Omental fat pad (tissue), 3 donors: ENCODE measurements at regions not wholly inside any gene's neighbourhood (a gene's known extent, or its start where the extent isn't known, plus 50 kb on each side); places are given as distances from the start of the nearest gene placed in this dataset.
"Not testable (repeated sequence)": the region's sequence is repeated elsewhere in the genome, so short reads cannot be mapped to it uniquely, and the experiment has no call there.

ENCODE experiments used
- ATAC-seq: fragments of 150-250 bp; one replicate; pipeline ENCODE4 v1.9.1; 2016; ENCODE audit warnings: mild to moderate bottlenecking, moderate library complexity; ENCODE audit not compliant: low FRiP score
- DNase-seq: peaks from one replicate; pipeline ENCODE4 v3.0.0-alpha.2; 2019; ENCODE audit warnings: low spot score
- TF ChIP-seq, protein P1 (sequence below), 3 donors: fragments of 450-650 bp; IDR thresholded peaks; one replicate each; pipeline ENCODE4 v1.5.1; 2016 to 2017; ENCODE audit warnings: antibody characterized with exemption in 3 of 3, mild to moderate bottlenecking in 3 of 3, moderate library complexity in 2 of 3

DNA sequence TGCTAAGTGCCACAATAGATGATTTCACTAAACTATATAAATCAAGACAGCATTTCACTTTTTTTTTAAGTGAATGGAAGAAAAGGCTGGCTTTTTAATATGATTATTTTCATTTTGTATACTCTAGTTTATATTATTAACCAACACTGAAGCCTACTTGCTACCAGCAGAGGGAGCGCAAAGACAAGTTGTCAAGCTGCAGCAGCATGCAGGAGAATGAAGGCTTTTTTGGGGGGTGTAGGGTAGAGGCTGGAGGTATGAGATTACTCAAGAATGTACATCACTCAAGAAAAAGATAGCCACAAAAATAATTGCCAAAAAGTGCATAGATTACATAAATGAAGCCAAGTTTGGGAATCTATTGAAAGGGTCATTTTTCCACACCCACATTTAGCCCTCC, 519.5 kb downstream of the FGF13 start:
- TF ChIP-seq, protein P1, sequence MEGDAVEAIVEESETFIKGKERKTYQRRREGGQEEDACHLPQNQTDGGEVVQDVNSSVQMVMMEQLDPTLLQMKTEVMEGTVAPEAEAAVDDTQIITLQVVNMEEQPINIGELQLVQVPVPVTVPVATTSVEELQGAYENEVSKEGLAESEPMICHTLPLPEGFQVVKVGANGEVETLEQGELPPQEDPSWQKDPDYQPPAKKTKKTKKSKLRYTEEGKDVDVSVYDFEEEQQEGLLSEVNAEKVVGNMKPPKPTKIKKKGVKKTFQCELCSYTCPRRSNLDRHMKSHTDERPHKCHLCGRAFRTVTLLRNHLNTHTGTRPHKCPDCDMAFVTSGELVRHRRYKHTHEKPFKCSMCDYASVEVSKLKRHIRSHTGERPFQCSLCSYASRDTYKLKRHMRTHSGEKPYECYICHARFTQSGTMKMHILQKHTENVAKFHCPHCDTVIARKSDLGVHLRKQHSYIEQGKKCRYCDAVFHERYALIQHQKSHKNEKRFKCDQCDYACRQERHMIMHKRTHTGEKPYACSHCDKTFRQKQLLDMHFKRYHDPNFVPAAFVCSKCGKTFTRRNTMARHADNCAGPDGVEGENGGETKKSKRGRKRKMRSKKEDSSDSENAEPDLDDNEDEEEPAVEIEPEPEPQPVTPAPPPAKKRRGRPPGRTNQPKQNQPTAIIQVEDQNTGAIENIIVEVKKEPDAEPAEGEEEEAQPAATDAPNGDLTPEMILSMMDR (IDR thresholded peaks at IDR 0.05), result no peak
- no peak for ATAC-seq
- DNase-seq, result no peak

DNA sequence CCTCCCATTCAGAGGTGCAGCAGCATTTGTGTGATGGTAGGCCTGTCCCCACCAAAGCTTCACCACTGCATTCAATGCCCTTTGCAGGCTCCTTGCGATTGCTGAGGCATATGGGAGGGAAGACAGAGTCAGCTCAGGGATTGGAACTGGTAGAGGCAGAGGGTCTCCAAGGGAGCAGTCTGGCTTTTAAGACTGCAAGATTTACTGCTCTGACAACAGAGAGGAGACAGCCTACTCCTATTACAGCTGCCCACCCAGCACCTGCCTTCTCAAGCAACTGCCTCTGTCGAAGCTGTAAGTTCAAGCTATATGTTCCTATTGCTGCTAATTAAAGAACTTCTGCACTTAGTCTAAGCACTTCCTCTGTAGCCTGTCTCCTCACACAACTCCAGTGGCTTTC, 481.8 kb downstream of the FGF13 start:
- TF ChIP-seq, protein P1 (IDR thresholded peaks at IDR 0.05), result no peak
- ATAC-seq (no peak), DNase-seq (no peak)

DNA sequence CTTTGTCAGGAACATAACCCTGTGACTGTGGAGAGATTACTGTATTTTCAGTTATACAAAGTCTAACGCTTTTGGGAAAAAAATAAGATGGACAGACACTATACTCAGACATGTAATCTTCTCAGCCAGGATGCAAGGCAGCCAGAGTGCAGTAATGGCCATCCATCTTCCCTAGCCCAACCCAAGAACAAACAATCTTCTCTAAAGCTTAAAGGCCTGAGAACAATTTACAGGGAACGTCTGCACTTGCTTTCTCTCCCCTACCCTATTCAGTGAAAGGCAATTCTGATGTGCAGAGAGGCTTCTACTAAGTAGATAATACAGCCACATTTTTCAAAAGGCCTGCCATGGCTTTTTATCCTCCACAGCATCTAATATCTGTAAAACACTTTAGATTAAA, 471.3 kb downstream of the FGF13 start:
- DNase-seq (no peak), ATAC-seq (no peak)
- TF ChIP-seq, protein P1 (IDR thresholded peaks at IDR 0.05), result no peak

DNA sequence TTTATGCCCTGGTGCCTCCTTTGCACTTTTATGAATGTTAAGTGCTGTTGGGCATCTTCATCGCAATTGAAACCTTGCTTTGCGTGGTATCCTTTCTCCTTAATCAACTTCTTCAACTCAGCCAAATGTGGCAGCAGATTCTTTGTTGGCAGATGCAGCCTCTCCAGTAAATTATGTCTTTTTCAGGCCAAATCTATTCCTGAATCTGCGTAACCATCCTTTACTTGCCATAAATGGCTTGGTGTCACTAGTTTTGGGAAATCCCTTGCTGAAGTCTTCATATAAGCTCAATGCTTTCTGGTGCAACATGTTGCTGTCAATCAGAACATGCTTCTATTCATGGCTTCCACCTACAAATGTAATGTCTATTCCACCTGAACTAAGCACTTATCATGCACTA, 457.5 kb downstream of the FGF13 start:
- ATAC-seq (no peak), DNase-seq (no peak)
- TF ChIP-seq, protein P1 (IDR thresholded peaks at IDR 0.05), result no peak

DNA sequence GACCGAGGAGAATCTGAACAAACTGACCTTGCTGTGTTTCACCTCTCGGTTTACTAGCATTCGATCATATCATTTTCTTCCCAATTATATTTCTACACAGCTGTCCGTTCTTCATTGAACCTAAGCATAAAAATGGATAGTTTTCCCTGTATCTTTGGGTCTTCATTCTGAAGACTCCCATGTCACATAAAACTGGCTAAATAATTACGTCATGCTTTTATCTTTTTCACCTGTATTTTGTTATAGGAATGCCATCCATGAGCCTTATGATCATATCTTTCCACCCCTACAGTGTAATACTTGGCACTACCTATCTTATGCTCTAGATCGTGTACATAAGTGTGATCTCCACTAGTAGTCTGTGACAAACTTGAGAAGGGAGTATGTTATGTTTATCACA, 456.1 kb downstream of the FGF13 start:
- DNase-seq (no peak), ATAC-seq (no peak)
- TF ChIP-seq, protein P1 (IDR thresholded peaks at IDR 0.05), result no peak

DNA sequence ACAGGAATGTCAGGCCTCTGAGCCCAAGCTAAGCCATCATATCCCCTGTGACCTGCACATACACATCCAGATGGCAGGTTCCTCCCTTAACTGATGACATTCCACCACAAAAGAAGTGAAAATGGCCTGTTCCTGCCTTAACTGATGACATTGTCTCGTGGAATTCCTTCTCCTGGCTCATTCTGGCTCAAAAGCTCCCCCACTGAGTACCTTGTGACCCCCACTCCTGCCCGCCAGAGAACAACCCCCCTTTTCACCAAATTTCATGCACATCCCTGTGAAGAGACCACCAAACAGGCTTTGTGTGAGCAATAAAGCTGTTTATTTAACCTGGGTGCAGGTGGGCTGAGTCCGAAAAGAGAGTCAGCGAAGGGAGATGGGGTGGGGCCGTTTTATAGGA, 447.4 kb downstream of the FGF13 start:
- not testable (repeated sequence) for DNase-seq, ATAC-seq

DNA sequence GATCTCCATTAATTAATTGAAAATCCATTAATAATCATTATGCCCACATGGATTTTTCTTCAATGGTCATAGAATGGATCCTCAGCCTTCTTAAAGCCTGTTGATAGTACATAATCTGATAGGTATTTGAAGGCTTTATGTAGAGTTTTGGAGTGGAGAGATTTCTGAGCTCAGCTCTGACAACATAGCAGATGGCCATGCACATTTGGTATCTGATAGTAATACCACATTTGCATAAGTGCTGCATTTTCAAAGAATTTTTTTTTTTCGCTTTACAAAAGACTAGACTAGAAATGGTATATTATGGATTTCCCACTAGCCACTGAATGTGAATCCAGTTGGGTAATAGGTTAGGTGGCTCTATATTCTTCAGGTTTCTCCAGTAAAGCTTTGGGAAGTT, 440.6 kb downstream of the FGF13 start:
- TF ChIP-seq, protein P1 (IDR thresholded peaks at IDR 0.05), result no peak
- no peak for ATAC-seq
- no peak for DNase-seq

DNA sequence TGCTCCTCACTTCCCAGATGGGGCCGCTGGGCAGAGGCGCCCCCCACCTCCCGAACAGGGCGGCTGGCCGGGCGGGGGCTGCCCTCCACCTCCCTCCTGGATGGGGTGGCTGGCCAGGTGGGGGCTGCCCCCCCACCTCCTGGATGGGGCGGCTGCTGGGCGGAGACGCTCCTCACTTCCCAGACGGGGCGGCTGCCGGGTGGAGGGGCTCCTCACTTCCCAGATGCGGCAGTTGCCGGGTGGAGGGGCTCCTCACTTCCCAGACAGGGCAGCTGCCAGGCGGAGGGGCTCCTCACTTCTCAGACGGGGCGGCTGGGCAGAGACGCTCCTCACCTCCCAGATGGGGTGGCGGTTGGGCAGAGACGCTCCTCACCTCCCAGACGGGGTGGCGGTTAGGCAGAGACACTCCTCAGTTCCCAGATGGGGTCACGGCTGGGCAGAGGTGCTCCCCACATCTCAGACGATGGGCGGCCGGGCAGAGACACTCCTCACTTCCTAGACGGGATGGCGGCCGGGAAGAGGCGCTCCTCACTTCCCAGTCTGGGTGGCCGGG, 428.8 kb downstream of the FGF13 start:
- not testable (repeated sequence) for ATAC-seq, DNase-seq
